Stimulated activated CD8-positive, alpha-beta memory T cell treated with anti-CD3 and anti-CD28 coated beads, Interleukin-4, amount 100 ng/mL, for 24 hours (primary cell): ENCODE measurements at regions not wholly inside any gene's neighbourhood (a gene's known extent, or its start where the extent isn't known, plus 50 kb on each side); places are given as distances from the start of the nearest gene placed in this dataset.

ENCODE experiments used
- DNase-seq: peaks from one replicate; pipeline ENCODE4 v3.0.0-alpha.2; 2020; ENCODE audit warnings: low read depth

DNA sequence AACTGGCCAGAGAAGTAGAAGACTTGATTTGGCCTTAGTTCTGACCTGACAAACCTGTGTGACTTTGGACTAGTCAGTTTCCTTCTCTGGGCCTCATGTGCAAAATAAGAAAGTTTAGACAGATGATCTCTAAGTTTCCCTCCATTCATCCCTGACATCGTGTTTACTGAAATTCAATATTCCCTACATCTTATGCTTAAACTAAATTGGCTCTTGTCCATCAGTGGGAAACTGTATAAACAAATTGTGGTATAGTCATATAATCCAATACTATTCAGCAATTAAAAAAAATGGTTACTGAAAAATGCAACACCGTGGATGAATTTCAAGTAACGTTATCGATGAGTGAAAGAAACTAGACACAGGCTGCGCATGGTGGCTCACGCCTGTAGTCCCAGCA is 64.4 kb upstream of the HRH1 start:
- no peak for DNase-seq

DNA sequence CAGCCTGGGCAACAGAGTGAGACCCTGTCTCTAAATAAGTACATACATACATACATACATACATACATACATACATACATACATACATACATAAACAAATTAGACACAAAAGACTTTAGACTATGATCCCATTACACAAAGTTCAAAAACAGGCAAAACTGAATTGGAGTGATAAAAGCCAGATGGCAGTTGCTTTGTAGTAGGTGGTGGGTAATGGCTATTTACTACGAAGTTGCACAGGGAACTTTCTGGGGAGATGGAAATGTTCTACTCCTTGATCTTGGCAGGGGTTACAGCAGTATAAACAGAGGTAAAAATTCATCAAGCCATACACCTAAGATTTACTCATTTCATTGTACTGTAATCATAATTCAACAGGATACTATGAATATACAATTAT is 63.7 kb upstream of the HRH1 start:
- DNase-seq: no peak

DNA sequence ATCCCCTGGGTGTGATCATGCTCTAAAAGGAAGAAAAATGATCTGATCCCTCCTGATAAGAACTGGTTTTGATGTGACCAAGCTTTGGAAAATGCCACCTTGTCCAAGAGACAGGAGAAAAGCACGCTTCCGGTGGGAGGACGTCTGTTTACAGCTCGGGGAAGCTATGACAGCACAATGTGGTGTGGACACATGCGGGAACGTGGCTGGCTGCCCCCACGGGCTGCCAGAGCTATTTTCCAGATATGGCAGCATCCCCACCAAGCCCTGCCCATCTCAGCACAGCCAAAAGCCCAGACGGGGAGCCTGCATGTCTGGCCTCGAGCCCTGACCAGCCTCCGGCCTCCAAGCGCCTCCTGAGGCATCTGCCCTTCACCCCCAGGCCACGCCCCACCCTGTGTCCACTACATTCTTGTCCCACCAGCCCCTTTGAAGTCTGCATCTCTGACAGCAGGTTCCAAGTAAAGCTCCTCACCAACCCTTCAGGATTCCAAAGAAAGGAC is 63.2 kb upstream of the HRH1 start:
- DNase-seq: no peak

DNA sequence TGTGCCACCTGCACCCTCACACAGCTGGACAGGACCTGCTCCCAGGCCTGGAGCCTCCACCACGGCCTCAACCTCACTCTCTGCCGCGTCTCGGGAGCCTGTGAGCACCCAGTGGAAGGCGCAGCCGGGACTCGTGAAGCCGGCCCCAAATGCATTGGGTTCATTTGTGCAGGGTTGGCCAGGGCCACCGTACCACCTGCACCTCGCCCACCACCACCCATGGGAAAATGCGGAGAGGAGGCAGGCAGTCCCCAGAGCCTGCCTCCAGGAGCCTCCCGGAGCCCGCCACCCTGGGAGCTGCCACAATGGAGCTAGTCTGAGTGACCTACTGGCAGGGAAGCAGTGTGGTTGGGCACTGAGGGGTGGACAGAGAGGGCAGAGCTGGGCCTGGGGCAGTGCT is 62.5 kb upstream of the HRH1 start:
- no peak for DNase-seq

DNA sequence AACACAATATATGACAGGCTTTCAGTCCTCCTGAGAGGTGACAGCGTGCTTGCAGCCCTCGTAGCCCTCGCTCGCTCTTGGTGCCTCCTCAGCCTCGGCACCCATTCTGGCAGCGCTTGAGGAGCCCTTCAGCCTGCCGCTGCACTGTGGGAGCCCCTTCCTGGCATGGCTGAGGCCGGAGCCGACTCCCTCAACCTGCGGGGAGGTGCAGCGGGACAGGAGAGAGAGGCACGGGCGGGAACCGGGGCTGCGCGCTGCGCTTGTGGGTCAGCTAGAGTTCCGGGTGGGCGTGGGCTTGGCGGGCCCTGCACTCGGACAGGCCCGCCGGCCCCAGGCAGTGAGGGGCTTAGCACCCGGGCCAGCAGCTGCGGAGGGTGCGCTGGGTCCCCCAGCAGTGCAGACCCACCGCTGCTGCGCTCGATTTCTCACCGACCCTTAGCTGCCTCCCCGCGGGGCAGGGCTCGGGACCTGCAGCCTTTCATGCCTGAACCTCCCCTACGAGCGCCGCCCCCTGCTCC is 60.4 kb upstream of the HRH1 start:
- DNase-seq: no peak

DNA sequence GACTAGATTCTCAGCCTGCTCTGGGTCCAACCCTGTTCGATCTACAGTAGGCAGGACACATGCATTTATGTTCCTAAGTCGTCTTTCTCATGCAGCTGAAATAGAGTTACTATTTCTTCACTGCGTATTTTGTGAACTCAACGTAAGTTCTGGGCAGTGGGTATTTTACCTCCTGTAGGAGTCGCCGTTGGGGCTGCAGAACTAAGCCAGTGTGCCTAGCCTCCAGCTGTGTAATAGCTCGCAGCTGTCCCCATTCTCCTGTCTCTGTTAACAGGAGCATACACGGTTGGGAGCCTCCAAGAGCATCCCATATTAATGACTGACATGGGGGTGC is 58.4 kb upstream of the HRH1 start:
- DNase-seq: no peak

GRCh38 chr3:11096266-11097139 is 57.8 kb upstream of the HRH1 start:
- DNase-seq: peak; percentile 71

- no peak for DNase-seq
Observed at GRCh38 chr3:11099306-11099705, 55.0 kb upstream of the HRH1 start.
